ENCODE measurements at regions not wholly inside any gene's neighbourhood (a gene's known extent, or its start where the extent isn't known, plus 50 kb on each side); places are given as distances from the start of the nearest gene placed in this dataset.

DNA sequence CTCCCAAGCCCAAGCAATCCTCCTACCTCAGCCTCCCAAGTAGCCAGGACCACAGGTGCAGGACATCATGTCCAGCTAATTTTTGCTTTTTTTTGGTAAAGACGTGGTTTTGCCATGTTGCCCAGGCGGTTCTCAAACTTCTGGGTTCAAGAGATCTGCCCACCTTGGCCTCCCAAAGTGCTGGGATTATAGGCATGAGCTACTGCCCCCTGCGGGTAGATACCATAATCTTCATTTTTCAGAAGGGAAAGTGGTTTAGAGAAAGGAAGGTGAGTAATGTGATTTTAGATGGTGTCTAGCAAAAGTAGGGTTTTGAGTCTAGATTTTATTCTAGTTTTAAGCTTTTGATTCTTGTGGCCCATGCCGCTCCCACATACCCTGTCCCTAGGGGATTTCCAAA, 205.3 kb upstream of the CLNK start:
- TF ChIP-seq, protein P1, sequence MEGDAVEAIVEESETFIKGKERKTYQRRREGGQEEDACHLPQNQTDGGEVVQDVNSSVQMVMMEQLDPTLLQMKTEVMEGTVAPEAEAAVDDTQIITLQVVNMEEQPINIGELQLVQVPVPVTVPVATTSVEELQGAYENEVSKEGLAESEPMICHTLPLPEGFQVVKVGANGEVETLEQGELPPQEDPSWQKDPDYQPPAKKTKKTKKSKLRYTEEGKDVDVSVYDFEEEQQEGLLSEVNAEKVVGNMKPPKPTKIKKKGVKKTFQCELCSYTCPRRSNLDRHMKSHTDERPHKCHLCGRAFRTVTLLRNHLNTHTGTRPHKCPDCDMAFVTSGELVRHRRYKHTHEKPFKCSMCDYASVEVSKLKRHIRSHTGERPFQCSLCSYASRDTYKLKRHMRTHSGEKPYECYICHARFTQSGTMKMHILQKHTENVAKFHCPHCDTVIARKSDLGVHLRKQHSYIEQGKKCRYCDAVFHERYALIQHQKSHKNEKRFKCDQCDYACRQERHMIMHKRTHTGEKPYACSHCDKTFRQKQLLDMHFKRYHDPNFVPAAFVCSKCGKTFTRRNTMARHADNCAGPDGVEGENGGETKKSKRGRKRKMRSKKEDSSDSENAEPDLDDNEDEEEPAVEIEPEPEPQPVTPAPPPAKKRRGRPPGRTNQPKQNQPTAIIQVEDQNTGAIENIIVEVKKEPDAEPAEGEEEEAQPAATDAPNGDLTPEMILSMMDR (conservative IDR thresholded peaks at IDR 0.05; ENCODE audit: low read length) = peak; percentile 25; the same call in 1 of the 2 replicates
- TF ChIP-seq EZH2phosphoT487 (IDR thresholded peaks at IDR 0.05; ENCODE audit: borderline replicate concordance, low read depth, low read length) = no peak
